NCI-H146 treated with DMSO at 0.1 percent for 48 hours (cell line): ENCODE measurements at regions not wholly inside any gene's neighbourhood (a gene's known extent, or its start where the extent isn't known, plus 50 kb on each side); places are given as distances from the start of the nearest gene placed in this dataset.

Experiments
- DNase-seq: peaks from one replicate; lab custom pipeline; 2025; ENCODE audit not compliant: unreplicated experiment; lab: John Stamatoyannopoulos, UW

DNA sequence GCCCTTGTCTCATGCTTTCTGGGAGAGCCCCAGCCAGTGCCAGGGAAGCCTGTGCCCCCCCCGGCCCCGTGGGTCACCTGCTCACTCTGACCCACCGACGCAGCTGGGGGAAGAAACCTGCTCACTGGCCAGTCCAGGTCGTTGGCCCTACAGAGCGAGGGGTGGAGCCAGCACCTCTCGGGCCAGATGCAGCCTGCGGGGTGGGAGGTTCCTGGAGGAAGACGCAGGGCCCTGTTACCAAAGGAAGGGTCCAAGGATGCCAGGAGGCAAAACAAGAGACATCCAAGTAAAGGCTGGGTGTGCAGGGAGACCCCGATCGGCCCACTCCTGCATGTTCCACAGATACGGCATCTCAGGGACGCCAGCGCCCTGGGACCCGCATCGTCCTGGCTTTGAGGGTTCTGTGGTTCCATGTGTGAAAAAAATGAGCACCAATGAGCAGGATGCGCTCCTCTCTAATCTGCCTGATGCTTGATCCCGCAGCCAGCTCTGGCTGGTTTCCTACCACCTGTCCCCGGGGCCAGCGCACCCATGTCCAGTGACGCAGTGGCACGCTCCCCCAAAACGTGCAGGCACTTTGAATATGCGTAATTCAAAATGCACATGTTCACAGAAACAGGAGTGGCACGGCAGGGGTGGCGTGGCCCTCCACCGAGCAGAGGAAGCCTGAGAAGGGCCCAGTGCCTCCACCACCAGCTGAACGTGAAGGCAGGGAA, 66.0 kb upstream of the GALNT9 start:
- DNase-seq = no peak

DNA sequence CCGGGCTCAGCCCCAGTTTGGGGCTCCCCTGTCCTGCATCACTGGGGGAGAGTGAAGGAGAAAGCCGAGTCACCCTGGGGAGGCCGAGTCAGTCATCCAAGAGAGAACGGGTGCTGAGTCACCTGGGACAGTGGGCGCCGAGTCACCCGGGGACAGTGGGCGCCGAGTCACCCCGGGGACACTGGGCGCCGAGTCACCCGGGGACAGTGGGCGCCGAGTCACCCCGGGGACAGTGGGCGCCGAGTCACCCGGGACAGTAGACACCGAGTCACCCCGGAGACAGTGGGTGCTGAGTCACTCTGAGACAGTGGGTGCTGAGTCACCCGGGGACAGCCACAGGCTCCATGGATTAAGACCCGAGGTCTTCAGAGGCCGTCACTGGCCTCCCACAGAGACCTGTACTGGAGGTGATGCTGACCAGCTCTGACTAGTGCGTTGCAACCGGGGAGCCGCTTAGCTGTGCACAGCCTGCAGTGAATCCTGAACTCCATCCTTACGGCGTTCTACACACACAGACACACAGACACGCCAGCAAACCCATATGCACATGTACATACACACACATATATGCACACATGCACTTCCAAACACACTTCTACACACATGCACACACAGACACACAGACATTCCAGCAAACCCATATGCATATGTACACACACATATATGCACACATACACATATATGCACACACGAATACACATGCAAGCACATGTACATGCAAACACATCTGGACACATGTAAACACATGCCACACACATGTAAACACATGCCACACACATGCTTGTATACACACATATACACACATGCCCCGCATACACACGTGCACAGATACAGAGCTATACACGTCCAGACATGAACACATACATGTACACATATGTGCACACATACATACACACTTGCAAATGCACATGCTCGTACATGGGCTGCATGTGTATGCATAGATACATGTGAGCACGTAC, 64.9 kb upstream of the GALNT9 start:
- DNase-seq = no peak

GRCh38 chr12:132393245-132393795, 63.9 kb upstream of the GALNT9 start:
- DNase-seq = no peak

DNA sequence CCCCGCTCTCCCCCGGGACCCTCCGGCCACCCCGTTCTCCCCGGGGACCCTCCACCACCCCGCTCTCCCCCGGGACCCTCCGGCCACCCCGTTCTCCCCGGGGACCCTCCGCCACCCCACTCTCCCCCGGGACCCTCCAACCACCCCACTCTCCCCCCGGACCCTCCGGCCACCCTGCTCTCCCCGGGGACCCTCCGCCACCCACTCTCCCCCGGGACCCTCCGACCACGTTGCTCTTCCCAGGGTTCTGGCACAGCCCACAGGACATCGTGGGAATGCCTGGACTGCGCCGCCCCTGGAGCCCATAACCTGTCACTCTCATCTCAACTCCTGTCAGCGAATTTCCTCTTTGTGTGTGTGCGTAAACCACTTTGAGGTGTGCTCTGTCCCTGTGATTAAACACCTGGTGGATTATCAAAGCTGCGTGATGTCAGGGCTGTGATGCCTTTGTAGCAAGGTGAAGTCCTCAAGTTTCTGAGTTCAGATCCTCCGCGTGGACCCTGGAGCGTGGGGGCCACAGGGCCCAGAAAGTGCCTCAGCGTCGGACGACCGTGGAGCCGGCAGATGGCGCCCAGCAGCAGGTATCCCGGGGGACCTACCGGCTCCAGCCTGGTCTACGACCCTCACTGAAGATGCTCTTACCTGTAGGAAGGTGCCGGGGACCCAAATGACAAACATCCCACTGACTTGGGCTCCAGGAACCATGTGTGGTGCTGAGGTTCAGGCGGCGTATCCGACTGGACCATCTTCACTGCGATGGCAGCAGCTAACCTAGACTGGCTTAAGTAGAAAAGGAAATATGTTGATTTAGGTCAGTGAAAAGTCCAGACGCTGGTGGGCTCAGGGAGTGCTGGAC, 63.2 kb upstream of the GALNT9 start:
- no peak for DNase-seq

GRCh38 chr12:132391326-132392041, 62.1 kb upstream of the GALNT9 start:
- DNase-seq = no peak

DNA sequence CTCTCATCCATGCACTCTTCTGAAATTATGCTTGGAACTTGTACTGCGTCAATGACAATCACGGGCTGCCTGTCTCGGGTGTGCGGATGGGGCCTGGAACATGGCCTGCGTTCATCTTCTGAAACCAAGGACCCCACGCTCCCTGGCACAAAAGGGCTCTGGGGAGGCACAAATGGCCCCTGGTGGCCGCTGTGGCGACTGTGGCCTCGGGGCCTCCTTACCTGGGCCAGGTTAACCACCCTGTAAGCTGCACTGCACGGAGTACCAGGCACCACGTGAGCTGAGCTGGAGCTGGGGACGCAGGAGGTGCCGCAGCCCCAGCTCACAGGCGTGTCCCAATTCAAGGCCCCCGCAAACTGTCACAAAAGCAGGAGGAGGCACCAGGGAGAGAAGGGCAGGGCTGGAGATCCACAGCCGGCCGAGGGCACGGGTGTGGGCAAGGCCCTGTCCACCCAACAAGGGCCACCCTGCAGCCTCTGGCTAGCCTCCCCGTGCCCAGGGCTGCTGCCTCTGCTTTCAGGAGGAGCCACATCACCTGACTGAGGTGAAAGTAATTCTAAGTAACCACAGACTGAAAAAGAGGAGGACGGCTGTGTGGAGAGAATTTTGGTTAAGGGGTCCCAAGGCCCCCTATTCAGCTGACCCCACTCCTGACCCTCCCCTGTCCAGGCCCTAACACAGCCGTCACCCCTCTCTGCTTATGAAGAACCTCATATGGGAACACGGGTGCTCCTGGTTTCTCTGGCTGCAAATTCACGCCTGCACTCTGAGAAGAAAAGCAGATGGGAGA, 61.1 kb upstream of the GALNT9 start:
- DNase-seq = no peak

DNA sequence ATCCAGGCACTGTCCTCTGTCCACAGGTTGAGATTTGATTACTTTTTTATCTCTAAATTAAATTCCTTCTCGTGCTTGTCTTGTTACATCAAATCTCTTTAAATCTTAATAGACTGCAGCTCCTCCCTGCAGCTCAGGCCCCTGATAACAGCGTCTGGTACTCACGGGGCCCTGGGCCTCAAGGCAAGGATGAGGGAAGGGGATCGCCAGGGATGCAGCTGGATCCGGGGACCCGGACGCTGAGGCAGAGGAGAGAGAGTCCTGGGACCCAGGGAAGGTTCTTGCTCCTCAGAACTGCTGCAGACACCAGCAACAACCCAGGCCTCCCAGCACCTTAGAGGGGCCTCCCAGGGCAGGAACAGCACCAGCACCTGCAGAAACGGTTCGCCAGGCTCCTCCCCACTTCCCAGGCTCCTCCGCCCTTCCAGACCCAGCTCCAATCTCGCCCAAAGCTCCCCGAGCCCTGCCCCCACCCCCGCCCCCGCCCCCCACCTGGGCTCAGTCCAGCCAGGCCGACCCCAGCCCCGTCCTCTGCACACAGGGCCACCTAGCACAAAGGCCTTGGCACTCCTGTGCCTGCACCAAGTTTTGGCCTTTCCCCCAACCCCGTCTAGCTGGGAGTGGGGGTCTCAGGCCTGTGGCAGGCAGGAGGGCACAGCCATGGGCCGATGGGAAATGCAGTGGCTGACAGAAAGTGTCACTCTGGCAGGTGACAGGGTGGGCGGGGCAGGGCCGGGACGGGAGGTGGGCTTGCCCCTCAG, 60.3 kb upstream of the GALNT9 start:
- no peak for DNase-seq

GRCh38 chr12:132389026-132389425, 59.6 kb upstream of the GALNT9 start:
- no peak for DNase-seq

DNA sequence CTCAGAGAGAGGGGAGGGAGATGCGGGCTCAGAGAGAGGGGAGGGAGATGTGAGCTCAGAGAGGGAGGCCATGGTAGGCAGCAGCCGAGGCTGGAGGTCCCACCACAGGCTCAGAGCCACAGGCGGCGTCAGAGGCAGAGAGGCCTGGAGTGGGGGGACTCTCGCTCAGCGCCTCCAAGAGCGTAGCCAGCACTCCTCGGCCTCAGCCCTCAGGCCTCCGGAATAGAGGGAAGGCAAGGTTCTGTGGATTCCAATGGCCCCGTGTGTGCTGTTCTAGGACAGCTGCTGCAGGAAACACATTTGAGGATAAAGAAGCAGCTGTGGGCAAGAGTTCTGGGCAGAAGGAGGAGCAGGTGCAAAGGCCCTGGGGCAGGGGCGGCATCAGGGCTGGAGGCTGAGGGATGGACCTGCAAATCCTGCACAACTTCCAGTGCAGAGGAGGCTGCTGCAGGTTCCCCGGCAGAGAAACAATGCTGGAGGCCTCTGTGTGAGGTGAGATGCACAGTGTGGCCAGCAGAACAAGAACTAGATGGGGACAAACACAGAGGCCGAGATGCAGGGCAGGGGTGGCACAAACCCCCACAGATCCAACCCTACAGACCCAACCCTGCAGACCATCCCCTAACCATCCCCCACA, 59.1 kb upstream of the GALNT9 start:
- no peak for DNase-seq

- DNase-seq = no peak
Observed at GRCh38 chr12:132386926-132387497, 57.6 kb upstream of the GALNT9 start.

GRCh38 chr12:132385923-132386751, 56.7 kb upstream of the GALNT9 start:
- no peak for DNase-seq

- DNase-seq = no peak
Observed at GRCh38 chr12:132384916-132385774, 55.8 kb upstream of the GALNT9 start.

DNA sequence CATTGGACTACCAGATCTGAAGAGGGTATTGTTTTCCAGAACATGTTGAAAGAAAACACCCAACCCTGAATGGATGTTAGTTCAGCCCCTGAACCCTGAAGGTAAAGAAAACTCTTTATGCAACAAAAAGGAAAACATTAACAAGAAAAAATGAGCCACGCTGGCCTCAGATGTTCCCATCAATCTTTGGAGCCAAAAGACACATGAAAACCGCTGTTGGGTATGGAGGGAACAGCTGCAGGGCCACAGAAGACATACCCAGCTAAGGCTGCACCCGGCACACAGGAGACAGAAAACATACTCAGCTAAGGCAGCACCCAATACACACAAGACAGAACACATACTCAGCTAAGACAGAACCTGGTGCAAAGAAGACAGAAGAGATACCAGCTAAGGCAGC, 51.3 kb upstream of the GALNT9 start:
- no peak for DNase-seq

DNA sequence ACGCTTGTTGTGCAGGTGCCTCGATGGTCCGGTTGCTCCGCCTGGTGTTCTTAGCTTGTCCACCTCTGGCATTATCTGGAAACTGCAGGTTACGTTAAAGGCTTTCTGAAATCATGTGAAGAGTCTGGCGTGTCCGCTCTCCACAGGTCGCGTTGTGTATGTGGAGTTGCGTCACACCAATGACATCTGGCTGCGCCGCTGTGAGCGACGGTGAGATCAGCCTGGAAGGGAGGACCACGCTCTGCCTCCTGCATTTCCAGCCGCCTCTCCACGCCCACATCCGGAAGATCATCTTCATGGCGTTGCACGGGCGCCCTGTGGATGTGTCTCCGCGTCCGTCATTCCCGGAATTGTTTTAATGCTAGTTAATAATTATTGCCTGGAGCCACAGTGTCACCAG, 50.6 kb upstream of the GALNT9 start:
- DNase-seq = no peak

- no peak for DNase-seq
Observed at GRCh38 chr12:132379576-132379975, 50.2 kb upstream of the GALNT9 start.
